ENCODE measurements at regions not wholly inside any gene's neighbourhood (a gene's known extent, or its start where the extent isn't known, plus 50 kb on each side); places are given as distances from the start of the nearest gene placed in this dataset.

DNA sequence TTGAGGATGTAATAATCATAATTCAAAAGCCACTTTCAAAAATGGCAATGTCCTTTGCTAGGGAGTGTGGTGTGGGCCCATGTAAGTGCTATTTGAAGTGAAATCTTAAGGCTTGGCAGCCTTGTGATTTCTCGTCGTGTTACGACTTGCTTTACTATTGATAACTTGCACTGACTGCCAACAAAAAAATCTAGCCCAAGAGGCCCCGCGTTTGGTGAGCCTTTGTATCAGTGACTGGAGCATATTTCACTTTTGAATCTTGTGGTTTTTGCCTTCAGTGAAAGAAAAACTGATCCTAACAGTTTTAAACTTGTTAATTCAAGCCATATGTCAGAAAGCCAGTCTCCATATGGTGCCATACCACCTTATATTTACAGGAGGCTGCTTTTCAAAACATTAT lies 248.0 kb downstream of the TMEM182 start:
- no peak for TF ChIP-seq EZH2 (IDR thresholded peaks at IDR 0.05; ENCODE audit: low read depth, low read length, severe bottlenecking)
- TF ChIP-seq, protein P1, sequence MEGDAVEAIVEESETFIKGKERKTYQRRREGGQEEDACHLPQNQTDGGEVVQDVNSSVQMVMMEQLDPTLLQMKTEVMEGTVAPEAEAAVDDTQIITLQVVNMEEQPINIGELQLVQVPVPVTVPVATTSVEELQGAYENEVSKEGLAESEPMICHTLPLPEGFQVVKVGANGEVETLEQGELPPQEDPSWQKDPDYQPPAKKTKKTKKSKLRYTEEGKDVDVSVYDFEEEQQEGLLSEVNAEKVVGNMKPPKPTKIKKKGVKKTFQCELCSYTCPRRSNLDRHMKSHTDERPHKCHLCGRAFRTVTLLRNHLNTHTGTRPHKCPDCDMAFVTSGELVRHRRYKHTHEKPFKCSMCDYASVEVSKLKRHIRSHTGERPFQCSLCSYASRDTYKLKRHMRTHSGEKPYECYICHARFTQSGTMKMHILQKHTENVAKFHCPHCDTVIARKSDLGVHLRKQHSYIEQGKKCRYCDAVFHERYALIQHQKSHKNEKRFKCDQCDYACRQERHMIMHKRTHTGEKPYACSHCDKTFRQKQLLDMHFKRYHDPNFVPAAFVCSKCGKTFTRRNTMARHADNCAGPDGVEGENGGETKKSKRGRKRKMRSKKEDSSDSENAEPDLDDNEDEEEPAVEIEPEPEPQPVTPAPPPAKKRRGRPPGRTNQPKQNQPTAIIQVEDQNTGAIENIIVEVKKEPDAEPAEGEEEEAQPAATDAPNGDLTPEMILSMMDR (IDR thresholded peaks at IDR 0.05; ENCODE audit: control extremely low read depth in 1 of 3, insufficient read depth in 1 of 3, low read depth in 1 of 3, low read length in 3 of 3) = no peak
- TF ChIP-seq CEBPB (IDR thresholded peaks at IDR 0.05; ENCODE audit: low read depth, low read length) = no peak
- TF ChIP-seq POLR2A (IDR thresholded peaks at IDR 0.05; ENCODE audit: control extremely low read depth in 1 of 2, low read depth in 2 of 2, low read length in 2 of 2) = no peak
